ENCODE measurements at regions not wholly inside any gene's neighbourhood (a gene's known extent, or its start where the extent isn't known, plus 50 kb on each side); places are given as distances from the start of the nearest gene placed in this dataset.
A peak's percentile ranks its signal among the peaks of the same experiment; 100 is the strongest.
"Not testable (repeated sequence)": the region's sequence is repeated elsewhere in the genome, so short reads cannot be mapped to it uniquely, and the experiment has no call there.

DNA sequence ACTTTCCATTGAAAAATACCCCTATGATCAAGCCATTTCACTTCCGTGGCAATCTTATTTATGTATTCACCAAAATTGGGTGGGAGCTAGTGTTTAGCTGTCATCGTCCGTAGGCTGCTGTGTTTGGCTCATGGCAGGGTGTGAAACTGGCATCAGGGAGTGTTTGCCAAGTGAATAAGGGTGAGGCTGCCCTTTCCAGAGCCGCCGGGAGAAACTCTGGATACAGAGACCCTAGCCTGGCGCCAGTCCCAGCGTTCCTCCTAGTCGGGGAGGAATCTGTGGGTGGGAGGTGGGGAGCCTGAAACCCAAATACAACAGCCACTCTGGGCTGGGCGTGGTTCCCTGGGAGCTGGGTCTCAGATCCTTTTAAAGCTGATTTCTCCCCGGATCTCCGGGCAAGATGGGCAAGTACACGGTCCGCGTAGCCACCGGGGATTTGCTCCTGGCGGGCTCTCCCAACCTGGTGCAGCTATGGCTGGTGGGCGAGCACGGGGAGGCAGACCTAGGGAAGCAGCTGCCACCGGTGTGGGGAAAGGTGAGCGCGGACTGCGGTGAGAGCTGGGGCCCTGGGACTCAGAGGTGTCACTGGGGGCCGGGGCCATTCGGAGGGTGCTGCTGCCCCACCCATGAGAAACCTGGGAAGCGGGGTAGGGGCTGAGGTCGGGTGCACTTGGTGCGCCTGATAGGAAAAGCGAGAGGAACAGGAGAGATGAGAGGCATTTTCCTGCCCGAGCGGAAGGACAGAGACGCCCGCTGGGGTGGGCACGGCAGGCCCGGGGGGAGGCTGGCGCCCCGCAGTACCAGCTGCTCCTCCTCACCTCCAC lies 62.1 kb upstream of the TEKT1 start:
- no peak for DNase-seq (ENCODE audit: low spot score)

DNA sequence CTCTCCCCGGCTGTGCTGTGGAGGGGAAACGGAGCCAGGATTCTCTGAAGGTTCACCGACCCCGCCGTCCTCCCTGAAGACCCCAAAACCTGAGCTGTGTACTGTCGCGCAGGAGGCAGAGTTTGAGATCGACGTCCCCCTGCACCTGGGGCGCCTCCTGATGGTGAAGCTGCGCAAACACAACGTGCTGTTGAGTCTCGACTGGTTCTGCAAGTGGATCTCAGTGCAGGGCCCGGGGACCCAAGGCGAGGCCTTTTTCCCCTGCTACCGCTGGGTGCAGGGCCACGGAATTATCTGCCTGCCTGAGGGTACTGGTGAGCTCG lies 62.6 kb upstream of the TEKT1 start:
- no peak for DNase-seq (ENCODE audit: low spot score)

DNA sequence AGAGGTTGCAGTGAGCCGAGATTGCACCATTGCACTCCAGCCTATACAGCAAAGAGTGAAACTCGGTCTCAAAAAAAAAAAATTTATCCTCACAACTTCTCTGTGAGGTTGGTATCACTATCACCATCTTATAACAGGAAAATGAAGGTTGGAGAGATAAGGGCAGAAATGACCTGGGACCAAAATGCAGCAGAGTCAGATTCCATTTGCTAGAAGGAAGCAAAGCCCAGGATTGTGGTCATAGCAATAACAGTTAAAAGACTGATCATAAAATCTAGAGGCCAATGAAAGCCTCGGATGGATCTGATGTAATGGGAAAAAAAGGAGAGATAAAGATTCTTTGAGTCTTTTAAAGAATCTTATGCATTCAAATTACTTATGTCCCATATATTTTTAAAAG lies 69.6 kb upstream of the TEKT1 start:
- DNase-seq (ENCODE audit: low spot score) = no peak

DNA sequence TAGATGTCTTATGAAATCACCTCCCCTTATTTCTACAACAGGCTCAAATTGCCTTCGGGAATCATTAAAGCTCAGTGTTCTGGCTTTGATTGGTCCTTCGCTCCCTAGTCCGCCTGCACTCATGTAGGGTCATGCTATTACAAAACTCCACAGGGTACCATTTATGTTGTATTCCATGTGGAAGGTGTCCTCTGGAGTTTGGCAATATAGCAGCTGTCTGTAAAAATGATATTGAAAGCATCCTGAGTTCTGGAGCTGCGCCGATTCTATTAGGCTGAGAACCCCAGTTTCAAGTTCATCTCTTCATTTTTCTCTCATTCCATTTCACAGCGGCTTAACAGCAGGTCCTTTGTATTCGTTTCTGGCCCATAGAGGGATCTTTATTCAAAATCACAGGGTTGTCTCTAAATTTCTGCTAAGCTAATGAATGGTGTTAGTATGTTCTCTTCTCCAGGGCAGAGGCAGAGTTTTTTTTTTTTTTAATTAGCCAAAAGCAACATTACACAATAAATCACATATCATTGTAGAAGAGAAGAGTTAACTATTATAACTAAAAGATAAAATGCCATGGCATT lies 71.9 kb upstream of the TEKT1 start:
- DNase-seq (ENCODE audit: low spot score) = peak; percentile 74

DNA sequence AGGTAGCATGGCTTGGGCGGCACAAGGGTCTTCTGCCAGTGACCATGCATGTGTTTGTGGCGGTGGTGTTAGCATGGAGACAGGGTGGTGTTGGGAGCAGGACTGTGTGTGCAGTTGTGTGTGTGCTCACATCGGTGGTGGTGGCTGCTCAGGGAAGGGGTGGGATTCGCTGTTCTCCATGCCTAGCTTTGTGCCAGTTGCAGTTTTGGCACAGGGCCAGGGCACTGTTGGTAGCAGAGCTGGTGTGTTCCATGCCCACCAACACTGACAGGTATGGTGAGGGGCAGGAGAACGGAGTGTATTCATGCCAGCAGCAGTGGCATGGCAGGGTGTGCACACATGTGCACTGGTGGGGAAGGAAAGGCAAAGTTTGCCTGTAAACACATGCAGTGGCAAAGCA lies 77.3 kb upstream of the TEKT1 start:
- DNase-seq (ENCODE audit: low spot score) = no peak

DNA sequence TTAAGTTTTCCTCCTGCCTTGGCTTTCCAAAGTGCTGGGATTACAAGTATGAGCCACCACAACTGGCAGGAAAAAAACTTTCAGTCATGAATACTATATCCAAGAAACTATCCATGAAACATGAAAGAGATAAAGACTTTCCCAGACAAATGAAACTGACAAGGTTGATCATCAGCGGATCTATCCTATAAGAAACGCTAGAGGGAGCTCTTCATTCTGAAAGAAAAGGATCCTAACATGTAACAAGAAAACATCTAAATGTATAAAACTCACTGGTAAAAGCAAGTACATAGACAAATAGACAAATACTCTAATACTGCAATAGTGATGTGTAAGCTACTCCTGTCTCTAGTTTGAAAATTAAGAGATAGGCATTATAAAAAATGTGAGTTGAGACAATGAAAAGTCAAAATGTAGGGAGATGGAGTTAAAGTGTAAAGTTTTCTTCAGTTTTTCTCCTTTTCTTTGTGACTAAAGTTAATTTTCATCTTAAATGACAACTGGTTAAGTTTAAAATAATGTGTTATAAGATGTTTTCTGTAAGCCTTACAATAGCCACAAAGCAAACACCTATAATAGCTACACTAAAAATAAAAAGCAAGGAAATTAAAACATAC lies 79.6 kb upstream of the TEKT1 start:
- DNase-seq (ENCODE audit: low spot score) = peak; percentile 29

DNA sequence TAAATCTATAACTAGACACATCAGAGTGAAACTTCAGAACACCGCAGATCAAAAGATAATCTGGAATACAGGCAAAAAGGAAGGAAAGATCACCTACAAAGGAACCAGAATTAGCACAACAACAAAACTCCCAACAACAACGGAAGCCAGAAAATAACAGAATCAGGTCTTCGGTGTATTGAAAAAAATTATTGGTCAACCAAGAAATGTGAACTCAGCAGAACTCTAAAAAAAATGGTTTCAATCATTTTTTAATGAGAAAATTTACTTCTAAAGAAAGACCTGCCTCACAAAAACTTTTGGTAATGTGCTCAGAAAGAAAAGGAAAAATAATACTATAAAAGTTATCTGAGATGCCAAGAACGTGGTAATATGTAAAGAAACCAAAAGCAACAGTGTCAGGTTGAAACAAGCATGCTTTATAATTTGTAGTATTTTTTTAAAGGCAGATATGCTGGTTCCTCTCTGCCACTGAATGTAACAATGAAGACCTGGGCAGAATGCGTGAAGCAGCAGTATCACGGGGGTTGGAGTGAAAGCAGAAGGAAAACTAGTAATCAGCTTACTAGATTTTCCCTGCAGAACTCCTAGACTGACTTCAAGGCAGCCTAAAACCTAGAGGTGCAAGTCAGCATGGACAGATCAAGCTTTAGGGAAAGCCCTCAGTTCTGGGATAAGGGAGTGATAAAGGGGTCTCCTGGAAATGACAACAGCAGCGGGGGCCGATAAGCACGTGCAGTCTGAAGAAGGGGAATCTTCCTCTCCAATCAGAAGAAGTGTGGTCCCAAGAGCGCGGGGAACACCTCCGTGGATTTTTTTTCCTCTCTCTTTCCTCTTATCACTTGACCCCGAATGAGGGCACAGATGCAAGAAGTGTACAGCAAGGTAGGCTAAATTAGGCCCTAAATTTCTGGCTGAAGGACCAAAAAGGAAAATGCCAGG lies 80.9 kb upstream of the TEKT1 start:
- DNase-seq (ENCODE audit: low spot score) = no peak

DNA sequence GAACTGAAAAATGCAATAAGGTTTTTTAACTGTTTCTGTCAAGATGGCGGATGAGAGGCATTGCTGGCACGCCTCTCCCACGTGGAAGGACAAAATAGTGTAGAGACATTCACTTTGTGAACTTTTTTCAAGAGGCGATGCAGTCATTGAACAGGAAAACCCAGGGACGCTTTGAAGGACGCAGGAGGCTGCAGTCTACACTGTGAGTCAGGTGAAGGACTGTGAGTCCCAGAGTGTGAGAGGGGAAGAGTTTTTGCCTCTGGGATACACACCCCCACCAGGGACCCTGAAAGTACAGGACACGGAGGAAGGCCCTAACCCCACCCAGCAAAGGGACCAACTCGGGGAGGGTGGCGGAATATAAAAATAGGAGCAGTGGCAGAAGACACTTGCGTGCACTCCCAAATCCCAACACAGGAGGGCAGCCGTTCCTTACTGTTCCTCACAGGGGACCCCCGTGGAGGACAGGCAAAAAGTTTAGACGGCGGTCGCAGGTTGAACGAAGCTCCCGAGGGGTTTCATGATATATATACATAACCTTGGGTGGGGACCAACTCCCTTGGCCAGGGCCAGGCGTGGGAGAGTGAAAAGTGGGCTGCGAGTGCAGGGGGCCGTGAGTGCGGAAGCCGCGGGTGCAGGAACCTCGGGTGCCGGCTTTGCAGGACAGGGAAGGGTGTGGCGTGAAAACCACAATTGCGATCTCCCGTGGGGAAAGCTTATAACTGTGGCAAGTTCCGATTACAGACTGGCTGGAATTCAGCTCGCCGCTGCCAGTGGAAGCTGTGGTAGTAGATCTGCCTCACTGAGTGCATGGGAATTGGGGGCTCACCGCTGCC lies 82.0 kb upstream of the ALOX12 start:
- DNase-seq (ENCODE audit: low spot score) = peak; percentile 45

DNA sequence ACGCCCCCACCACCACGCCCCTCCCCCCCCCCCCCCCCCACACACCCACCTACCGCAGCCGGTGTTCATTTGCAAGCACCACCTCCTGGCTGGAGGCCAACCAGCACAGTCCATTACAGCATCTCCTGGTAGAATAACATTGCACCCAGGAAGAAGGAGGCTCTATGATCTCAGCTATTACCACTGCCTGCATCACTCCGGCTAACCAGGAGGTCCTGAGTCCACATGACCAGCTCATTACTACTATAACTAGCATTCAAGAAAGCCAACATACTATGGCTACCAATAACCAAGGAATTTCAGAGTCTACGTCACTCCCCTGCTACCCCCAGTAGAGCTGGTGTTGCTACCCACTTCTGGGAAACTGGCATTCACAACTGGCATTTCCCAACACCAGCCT lies 81.1 kb upstream of the ALOX12 start:
- no peak for DNase-seq (ENCODE audit: low spot score)

DNA sequence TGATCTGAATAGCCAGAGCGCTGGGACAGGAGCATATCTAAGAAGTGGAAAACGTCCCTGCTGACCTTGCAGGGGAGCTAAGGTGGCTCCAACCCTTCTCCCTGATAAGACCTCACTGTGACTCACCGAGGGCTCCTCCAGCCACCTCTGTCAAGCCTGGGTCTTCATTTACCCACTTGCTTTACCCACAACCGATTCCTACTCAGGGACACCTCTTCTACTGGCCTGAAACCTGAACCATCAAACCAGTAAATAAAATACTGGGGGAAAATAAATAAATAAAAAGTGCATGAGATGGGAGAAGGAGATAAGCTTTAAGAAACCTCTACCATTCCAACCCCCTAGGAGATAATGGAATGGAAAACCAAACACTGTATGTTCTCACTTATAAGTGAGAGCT lies 80.2 kb upstream of the ALOX12 start:
- no peak for DNase-seq (ENCODE audit: low spot score)

DNA sequence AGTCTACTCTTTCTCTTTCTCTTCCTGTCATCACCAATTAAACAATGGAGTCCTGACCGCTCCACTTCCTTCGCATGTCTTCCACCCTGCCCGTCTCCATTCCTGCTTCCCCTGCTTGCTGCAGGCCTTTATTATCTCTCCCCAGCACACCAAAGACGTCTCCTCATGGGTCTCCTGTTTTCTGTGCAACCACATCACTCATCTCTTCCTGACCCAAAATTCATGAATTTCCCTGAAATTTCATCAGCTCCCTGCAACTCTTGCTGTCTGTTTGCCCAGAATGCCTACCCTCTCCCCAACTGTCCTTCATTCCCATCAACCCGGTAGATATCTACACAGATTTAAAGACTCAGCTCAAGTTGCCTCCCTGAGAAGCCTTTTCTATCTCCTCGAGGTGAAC lies 76.7 kb upstream of the ALOX12 start:
- no peak for DNase-seq (ENCODE audit: low spot score)

DNA sequence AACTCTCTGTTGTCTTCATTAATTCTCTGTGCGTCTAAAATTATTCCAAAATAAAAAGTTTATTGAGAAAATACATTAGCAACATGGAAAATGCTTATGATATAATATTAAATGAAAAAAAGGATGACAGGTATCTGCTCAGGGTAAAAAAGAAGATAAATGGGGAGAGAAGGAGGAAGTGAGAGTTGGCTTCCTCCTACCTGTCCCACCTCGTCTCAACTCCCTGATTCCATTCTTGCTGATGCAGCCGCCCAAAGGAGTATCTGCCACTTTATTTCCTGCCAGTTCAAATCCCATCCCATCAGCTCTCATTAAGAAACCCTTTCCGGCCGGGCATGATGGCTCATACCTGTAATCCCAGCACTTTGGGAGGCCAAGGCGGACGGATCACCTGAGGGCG lies 72.5 kb upstream of the ALOX12 start:
- DNase-seq (ENCODE audit: low spot score) = no peak

DNA sequence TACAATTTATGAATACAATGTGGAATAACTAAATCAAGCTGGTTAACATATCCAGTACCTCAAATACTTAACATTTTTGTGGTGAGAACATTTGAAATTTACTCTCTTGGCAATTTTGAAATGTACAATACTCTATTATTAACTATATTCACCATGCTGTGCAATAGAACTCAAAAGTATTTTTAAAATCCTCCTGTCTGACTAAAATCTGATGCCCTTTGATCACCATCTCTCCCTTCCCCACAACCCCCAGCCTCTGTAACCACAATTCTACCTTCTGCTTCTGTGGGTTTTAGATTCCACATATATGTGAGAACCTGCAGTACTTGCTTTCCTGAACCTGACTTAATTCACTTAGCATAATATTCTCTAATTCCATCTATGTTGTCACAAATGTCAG lies 71.6 kb upstream of the ALOX12 start:
- DNase-seq (ENCODE audit: low spot score) = no peak

DNA sequence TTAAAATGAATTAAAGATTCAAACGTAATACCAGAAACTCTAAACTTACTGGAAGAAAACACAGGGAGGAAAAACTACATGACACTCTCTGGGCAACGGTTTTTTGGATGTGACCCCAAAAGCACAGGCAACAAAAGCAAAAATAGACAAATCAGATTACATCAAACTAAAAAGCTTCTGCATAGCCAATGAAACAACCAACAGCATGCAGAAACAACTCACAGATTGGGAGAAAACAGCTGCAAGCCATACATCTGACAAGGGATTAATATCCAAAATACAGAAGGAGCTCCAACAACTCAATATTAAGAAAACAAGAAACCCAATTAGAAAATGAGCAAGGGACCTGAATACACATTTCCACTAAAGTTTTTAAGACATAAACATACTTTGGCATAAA lies 69.2 kb upstream of the ALOX12 start:
- DNase-seq (ENCODE audit: low spot score) = no peak

DNA sequence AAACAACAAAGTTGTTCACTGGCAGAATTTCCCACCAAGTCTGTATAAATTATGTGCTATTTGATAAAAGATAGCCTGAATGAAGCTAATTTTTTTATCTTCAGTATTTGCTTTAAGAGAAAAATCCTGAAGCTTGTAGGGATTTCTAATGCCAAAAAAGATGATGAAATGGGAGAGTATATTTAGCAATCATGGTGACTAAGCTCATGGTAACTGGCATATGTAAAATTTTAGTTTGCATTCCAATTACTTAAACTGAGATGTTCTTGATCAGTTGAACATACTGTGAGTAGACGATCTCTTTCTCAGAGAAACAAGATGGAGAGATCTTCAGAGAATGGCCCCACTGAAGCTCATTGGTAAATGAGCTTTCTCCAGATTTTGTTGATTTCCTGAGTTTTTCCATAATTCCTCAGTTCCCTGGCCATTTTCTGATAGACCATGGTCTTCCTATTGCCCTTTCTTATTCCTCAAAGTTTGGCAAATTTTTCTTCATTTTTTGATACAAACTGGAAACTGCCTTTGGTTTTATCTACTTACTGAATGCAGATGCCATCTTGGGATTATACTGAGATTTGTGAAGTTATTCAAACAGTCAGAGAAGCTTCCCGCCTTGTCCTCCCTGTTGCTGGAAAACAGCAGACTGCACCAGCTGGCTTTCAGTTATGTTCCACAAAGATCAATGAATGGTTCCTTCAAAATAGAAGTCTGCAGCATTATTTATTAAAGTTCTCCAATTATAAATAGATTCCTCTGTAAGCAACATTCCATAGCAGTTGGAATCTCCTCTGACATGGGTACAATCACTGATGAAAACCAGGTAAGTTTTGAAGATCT lies 68.3 kb upstream of the ALOX12 start:
- DNase-seq (ENCODE audit: low spot score) = no peak

DNA sequence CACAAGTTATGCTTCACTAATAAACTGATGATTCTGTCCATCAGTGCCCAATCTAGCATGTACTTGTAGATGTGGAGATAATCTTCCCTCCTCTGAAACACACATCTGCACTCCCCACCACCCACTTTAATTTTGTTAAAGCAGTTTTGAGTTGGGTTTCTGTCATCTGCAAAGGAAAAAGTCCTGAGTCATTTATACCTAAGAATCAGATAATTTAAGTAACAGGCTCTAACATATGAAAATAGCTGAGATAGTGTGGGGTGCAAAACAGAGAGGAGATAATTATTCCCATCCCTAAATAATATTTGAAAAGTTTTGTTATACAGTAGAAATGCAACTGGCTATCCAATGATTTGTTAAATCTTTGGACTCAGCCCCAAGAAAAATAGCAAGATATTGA lies 67.7 kb upstream of the ALOX12 start:
- no peak for DNase-seq (ENCODE audit: low spot score)

DNA sequence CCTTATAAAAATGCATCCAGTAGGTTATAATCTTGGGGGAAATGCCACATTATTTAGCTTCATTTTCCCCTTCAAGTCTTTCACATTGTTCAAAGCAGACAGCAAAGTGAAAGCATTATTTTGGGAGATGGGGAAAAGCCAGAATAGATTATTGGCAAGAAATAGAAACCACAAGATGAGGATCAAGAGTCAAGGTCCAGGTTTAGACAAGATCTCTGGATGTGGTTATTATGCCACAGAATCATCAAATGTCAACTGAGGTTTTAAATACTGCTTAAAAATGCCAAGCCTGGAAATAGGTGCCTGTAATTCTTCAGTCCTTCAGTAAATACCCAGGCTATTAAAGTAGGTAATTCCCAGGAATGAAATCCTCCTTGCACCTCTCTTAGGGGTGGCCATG lies 65.1 kb upstream of the ALOX12 start:
- DNase-seq (ENCODE audit: low spot score) = no peak

DNA sequence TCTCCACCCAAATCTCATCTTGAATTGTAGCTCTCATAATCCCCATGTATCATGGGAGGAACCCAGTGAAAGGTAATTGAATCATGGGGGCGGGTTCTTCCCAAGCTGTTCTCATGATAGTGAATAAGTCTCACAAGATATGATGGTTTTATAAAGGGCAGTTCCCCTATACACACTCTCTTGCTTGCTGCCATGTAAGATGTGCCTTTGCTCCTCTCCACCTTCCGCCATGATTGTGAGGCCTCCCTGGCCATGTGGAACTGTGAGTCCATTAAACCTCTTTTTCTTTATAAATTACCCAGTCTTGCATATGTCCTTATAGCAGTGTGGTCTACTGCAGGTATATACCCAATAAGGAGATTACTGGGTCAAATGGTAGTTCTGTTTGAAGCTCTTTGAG lies 61.3 kb upstream of the ALOX12 start:
- DNase-seq (ENCODE audit: low spot score) = not testable (repeated sequence)

DNA sequence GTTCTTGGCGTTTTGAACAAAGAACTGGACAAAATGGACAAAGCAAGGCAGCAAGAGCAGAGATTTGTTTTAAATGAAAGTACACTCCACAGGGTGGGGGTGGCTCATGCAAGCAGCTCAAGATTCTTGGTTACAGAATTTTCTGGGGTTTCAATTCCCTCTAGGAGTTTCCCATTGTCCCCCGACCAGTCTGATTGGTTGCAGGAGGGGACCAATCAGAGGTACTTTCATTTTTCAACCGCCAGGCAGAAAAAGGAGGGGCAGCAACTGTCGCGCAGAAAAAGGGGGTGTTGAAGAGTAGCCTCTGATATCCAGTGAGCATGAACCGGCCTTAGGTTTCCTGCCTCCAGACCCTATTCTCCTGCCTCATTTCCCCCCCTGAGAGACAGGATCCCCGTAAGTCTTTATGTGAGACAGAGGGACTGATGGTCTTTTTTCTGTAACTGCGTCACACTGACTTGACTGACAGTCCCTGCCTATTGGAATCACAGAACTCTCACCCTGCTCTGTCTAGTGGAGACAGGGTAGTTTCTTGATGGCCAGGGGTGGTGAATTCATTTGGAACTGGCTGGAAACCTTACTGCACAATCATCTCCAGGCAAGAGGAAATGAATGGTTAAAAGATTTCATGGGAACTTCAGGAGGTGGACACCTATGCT lies 59.4 kb upstream of the ALOX12 start:
- DNase-seq (ENCODE audit: low spot score) = peak; percentile 66

DNA sequence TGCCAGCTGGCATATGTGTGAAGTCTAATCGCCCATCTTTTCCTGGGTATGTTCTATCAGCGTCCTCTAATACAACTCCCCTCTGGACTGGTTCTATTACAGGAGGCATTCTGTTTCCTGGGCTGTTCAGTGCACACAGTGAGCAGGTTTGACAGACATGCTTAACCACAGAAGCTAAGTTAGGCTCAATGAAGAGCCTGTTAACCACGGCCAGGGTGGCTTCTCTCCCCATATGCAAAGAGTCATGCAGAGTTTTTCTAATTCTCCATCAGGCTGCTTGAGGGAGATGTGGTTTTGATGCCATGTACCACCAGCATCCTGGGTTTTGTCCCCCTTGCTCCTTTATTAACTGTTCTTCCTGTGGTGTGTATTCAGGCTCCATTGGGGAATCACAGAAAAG lies 57.2 kb upstream of the ALOX12 start:
- no peak for DNase-seq (ENCODE audit: low spot score)

Data from globus pallidus (tissue), 1 donor.